Vagina (tissue), 2 donors: ENCODE measurements at regions not wholly inside any gene's neighbourhood (a gene's known extent, or its start where the extent isn't known, plus 50 kb on each side); places are given as distances from the start of the nearest gene placed in this dataset.

ENCODE experiments used
- CTCF ChIP-seq, 3 experiments: fragments of 450-650 bp in 2 of 3; fragments of 200-600 bp in 1 of 3; sonication (generic) in 1 of 3; IDR thresholded peaks; one replicate each; pipeline ENCODE4 v1.5.1; 2017 to 2019; ENCODE audit warnings: antibody characterized with exemption in 3 of 3, mild to moderate bottlenecking in 2 of 3, moderate library complexity in 2 of 3
- POLR2A ChIP-seq, 2 donors: fragments of 450-650 bp; IDR thresholded peaks; one replicate each; pipeline ENCODE4 v1.6.1; 2017; ENCODE audit warnings: antibody characterized with exemption in 2 of 2, mild to moderate bottlenecking in 2 of 2, moderate library complexity in 2 of 2
- POLR2AphosphoS5 ChIP-seq, 2 donors: sonication (generic); formaldehyde crosslinking; IDR thresholded peaks; one replicate each; pipeline ENCODE4 v1.9.0; 2017; ENCODE audit warnings: antibody characterized with exemption in 2 of 2, mild to moderate bottlenecking in 2 of 2, low read depth in 1 of 2; ENCODE audit not compliant: insufficient read depth in 1 of 2

DNA sequence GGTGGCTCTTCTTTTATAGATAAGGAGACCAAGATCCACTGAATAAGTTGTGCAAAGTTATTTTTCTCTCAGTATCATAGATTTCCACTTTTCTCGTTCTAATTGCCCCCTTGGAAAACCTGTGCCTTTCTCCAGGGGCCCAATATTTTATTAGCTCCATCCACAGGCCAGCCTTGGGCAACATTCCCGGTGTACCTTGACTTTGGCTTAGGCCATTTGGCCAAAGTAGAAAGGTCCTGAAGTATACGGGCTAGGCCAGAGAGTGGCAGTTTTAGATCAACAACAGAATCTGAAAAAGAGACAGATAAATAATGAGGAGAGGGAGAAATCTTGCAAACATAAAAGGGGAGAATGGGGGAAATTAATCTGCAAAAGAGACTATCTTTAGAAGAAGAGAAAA, 91.7 kb upstream of the CHMP2B start:
- no peak for TF ChIP-seq CTCF (IDR thresholded peaks at IDR 0.05)
- TF ChIP-seq POLR2AphosphoS5 (IDR thresholded peaks at IDR 0.05; ENCODE audit: insufficient read depth in 1 of 2, low read depth in 1 of 2) = no peak
- TF ChIP-seq POLR2A (IDR thresholded peaks at IDR 0.05) = no peak
